GM10248 (cell line): ENCODE measurements at regions not wholly inside any gene's neighbourhood (a gene's known extent, or its start where the extent isn't known, plus 50 kb on each side); places are given as distances from the start of the nearest gene placed in this dataset.
A peak's percentile ranks its signal among the peaks of the same experiment; 100 is the strongest.
"Not testable (repeated sequence)": the region's sequence is repeated elsewhere in the genome, so short reads cannot be mapped to it uniquely, and the experiment has no call there.

Experiments
- CTCF ChIA-PET: fragments of 300-600 bp; sonication (Branson Sonifier 250); formaldehyde crosslinking; extraction: SDS; loops from one replicate; lab custom pipeline; 2021; ENCODE audit warnings: antibody characterized with exemption; lab: Yijun Ruan, JAX
- POLR2A ChIA-PET: fragments of 350-650 bp; sonication (Branson Sonifier 250); formaldehyde crosslinking; extraction: SDS; loops from one replicate; lab custom pipeline; 2020; ENCODE audit warnings: antibody characterized with exemption; lab: Yijun Ruan, JAX
- DNase-seq: peaks from one replicate; pipeline ENCODE4 v3.0.0; 2012; ENCODE audit errors: extremely low spot score
- TF ChIP-seq, protein P1 (sequence below): IDR thresholded peaks from 2 replicates; pipeline ENCODE4 v1.5.1; 2012; ENCODE audit warnings: mild to moderate bottlenecking, low read depth; ENCODE audit errors: extremely low read depth, missing control alignments, control extremely low read depth

DNA sequence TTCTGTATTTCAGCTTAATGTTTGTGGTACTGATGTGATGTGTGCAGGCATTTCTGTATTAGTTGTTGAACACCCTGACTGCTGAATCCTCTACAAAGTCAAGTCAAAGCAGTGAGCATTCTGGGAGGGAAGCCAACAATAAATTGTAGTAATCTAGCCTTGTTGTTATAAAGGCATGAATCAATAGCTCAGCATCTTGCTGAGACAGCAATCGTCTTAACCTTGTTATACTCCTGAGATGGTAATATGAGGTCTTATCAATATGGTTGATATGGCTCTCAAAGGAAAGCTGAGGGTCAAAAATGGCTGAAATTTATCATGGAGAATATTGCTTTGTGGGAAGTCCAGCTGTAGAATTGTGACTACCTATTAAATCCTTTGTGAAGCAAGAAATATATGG lies 299.4 kb downstream of the DNAJB9 start:
- CTCF ChIA-PET, result interaction anchor here (1.1 kb wide), 1 partner anchor 10 kb away, joined by 4 read pairs; no protein-coding TSS in a partner anchor
- POLR2A ChIA-PET, result no interaction called here
- DNase-seq, result no peak
- TF ChIP-seq, protein P1, sequence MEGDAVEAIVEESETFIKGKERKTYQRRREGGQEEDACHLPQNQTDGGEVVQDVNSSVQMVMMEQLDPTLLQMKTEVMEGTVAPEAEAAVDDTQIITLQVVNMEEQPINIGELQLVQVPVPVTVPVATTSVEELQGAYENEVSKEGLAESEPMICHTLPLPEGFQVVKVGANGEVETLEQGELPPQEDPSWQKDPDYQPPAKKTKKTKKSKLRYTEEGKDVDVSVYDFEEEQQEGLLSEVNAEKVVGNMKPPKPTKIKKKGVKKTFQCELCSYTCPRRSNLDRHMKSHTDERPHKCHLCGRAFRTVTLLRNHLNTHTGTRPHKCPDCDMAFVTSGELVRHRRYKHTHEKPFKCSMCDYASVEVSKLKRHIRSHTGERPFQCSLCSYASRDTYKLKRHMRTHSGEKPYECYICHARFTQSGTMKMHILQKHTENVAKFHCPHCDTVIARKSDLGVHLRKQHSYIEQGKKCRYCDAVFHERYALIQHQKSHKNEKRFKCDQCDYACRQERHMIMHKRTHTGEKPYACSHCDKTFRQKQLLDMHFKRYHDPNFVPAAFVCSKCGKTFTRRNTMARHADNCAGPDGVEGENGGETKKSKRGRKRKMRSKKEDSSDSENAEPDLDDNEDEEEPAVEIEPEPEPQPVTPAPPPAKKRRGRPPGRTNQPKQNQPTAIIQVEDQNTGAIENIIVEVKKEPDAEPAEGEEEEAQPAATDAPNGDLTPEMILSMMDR, result no peak

DNA sequence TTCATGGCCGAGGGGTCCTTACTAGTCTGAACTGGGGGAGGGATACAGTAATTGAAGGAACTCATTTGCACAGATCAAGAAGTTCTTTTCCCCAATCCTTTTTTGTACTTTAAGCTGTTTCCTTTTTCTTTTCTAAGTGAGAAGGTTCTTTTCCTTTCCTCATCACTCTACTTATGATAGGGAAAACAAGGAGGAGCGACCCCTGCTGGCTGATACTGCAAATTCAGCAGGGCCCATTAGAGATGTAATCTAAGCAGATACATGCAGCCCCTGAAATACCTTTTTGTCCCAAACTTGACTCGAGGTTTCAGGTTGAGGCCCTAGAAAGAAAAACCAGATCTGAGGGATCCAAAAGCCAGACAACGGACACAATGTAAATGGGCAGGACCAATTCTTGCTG lies 305.5 kb downstream of the DNAJB9 start:
- POLR2A ChIA-PET, result no interaction called here
- TF ChIP-seq, protein P1, result no peak
- DNase-seq, result peak; percentile 18
- CTCF ChIA-PET, result no interaction called here

- TF ChIP-seq, protein P1, result no peak
- no peak for DNase-seq
- ChIA-PET POLR2A (no interaction called here), CTCF (interaction anchor here (1.1 to 1.4 kb wide), 2 partner anchors 9 to 162 kb away, joined by 3 read pairs; no protein-coding TSS in a partner anchor)
Measured at GRCh38 chr7:108890862-108891261, 321.2 kb downstream of the DNAJB9 start.

- ChIA-PET POLR2A (no interaction called here), CTCF (no interaction called here)
- TF ChIP-seq, protein P1, result no peak
- no peak for DNase-seq
Measured at GRCh38 chr7:108908456-108908855, 338.8 kb downstream of the DNAJB9 start.

GRCh38 chr7:108911016-108911415 lies 341.3 kb downstream of the DNAJB9 start:
- DNase-seq, result no peak
- TF ChIP-seq, protein P1, result no peak
- POLR2A ChIA-PET, result no interaction called here
- CTCF ChIA-PET, result no interaction called here

GRCh38 chr7:108920490-108920889 lies 350.8 kb downstream of the DNAJB9 start:
- TF ChIP-seq, protein P1, result no peak
- POLR2A ChIA-PET, result no interaction called here
- CTCF ChIA-PET, result interaction anchor here (1.7 kb wide), 1 partner anchor 10 kb away, joined by 4 read pairs; no protein-coding TSS in a partner anchor
- no peak for DNase-seq

DNA sequence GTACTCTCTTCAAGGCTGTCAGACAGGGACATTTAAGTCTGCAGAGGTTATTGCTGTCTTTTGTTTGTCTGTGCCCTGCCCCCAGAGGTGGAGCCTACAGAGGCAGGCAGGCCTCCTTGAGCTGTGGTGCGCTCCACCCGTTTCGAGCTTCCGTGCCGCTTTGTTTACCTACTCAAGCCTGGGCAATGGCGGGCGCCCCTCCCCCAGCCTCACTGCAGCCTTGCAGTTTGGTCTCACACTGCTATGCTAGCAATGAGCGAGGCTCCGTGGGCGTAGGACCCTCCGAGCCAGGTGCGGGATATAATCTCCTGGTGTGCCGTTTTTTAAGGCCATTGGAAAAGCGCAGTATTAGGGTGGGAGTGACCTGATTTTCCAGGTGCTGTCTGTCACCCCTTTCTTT lies 373.4 kb downstream of the DNAJB9 start:
- DNase-seq, POLR2A ChIA-PET, CTCF ChIA-PET: not testable (repeated sequence)
